ENCODE measurements at regions not wholly inside any gene's neighbourhood (a gene's known extent, or its start where the extent isn't known, plus 50 kb on each side); places are given as distances from the start of the nearest gene placed in this dataset.

GRCh38 chr19:34096020-34096915, 76.0 kb upstream of the LSM14A start:
- peak in 1 of 4 donors; percentile 60 for DNase-seq (ENCODE audit: low read depth in 4 of 4, low spot score in 2 of 4)

GRCh38 chr19:34104096-34104495, 68.2 kb upstream of the LSM14A start:
- no peak for DNase-seq (ENCODE audit: low read depth in 4 of 4, low spot score in 2 of 4)

GRCh38 chr19:34104557-34104956, 67.7 kb upstream of the LSM14A start:
- no peak for DNase-seq (ENCODE audit: low read depth in 4 of 4, low spot score in 2 of 4)

DNA sequence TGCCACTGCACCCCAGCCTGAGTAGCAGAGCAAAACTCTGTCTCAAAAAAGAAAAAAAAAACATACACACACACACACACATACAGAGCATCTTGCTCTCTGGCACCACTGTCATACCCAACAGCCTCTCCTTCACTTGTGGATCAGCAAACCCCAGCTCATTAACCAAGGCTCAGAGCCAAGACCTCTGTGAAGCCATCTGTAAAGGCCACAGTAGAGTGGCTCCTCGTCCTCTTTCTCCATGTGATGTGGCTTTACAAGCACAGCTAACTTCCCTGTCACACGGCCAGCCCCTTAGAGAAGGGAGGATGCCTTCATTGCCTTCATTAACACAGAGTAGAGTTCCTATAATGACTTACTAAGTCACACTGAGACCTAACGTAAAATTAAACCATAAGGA, 62.7 kb upstream of the LSM14A start:
- DNase-seq (ENCODE audit: low read depth in 4 of 4, low spot score in 2 of 4): no peak

GRCh38 chr19:34118879-34119748, 53.2 kb upstream of the LSM14A start:
- peak; percentile 55 to 76 (median 74) for DNase-seq (ENCODE audit: low read depth in 4 of 4, low spot score in 2 of 4)

GRCh38 chr19:34120141-34120540, 52.2 kb upstream of the LSM14A start:
- DNase-seq (ENCODE audit: low read depth in 4 of 4, low spot score in 2 of 4): no peak

DNA sequence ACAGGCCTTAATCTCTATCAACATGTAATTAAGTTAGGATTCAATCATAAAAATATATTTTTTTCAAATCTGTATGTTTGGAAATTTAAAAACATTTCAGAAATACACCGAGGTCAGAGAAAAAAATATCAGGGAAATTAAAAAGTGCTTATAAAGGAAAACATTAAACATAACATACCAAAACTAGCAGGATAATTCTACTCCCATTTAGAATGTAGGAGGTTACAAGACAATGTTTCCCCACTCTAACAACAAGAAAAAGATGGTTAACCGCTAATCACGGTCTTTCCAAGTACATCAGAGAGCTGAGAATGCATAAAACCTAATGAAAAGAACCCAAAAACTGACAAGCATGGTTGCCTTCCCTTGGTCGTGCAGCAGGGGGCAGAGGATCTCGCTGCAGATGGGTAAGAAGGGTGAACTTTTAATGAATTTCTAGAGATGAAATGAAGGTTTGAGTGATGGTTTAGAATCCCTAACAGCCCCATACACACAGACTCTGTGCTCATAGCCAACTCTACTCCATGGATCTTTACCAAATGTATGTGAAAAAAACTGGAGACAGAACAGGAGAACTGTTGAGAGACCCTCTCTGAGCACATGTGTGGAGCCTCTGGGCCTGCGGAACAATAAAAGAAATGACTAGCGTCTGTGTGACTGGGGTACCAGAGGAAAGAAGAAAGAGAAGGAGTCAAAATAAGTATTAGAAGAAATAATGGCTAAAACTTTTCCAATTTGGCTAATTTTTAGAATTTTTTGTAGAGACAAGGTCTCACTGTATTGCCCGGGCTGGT, 51.3 kb upstream of the LSM14A start:
- DNase-seq (ENCODE audit: low read depth in 4 of 4, low spot score in 2 of 4): no peak

All from left renal cortex interstitium (tissue), 4 donors.